Endothelial cell of umbilical vein (primary cell): ENCODE measurements at regions not wholly inside any gene's neighbourhood (a gene's known extent, or its start where the extent isn't known, plus 50 kb on each side); places are given as distances from the start of the nearest gene placed in this dataset.

Source experiments
- BruUV-seq: library from RNA; stranded (reverse); fragments of 400-500 nt; replicated peaks from 2 replicates; lab custom pipeline; 2021; lab: Mats Ljungman, UMichigan
- CTCF ChIA-PET: fragments of 300-600, 350-600 bp; sonication (Branson Sonifier 250); formaldehyde crosslinking; loops from one replicate; lab custom pipeline; 2021; ENCODE audit warnings: antibody characterized with exemption, inconsistent platforms; lab: Charles Lee
- POLR2A ChIA-PET: fragments of 300-600, 350-600 bp; sonication (Branson Sonifier 250); formaldehyde crosslinking; loops from one replicate; lab custom pipeline; 2021; ENCODE audit warnings: antibody characterized with exemption, inconsistent platforms; lab: Charles Lee
- DNase-seq: peaks from one replicate; pipeline ENCODE4 v3.0.0-alpha.2; 2011; ENCODE audit warnings: low read depth, low spot score
- FAIRE-seq: peaks from 2 replicates; lab custom pipeline; 2011; peaks lifted over from hg19 to GRCh38; lab: Jason Lieb, UNC
- H2AFZ ChIP-seq: 2 replicates; pipeline ENCODE4 v1.6.0; 2012; ENCODE audit warnings: low read depth, low read length, control low read depth, inconsistent platforms
- H3K27ac ChIP-seq: 2 replicates; pipeline ENCODE4 v1.5.1; 2011; ENCODE audit warnings: low read depth, mild to moderate bottlenecking, control low read depth, low read length, moderate library complexity; ENCODE audit not compliant: insufficient read depth
- H3K27me3 ChIP-seq, 2 experiments: 2 replicates each; pipeline versions ENCODE4 v1.6.0 to v1.6.1; 2011; ENCODE audit warnings: low read length in 2 of 2, mixed read lengths in 1 of 2; ENCODE audit not compliant: control insufficient read depth in 2 of 2, insufficient read depth in 2 of 2
- H3K36me3 ChIP-seq, 2 experiments: 2 replicates in 1 of 2; 3 replicates in 1 of 2; pipeline ENCODE4 v1.5.1; 2011; ENCODE audit warnings: low read length in 2 of 2, mild to moderate bottlenecking in 1 of 2, moderate library complexity in 1 of 2; ENCODE audit not compliant: control insufficient read depth in 2 of 2, insufficient read depth in 2 of 2; ENCODE audit errors: extremely low read depth in 1 of 2
- H3K4me1 ChIP-seq: 3 replicates; pipeline ENCODE4 v1.5.1; 2011; ENCODE audit warnings: mild to moderate bottlenecking, low read length; ENCODE audit not compliant: control insufficient read depth, insufficient read depth; ENCODE audit errors: extremely low read depth
- H3K4me2 ChIP-seq: 2 replicates; pipeline ENCODE4 v1.6.1; 2011; ENCODE audit warnings: low read length, control low read depth, mixed read lengths; ENCODE audit not compliant: insufficient read depth
- H3K4me3 ChIP-seq, 3 experiments: fragments of 200-600 bp in 1 of 3; sonication (generic), shearing (Covaris generic) in 1 of 3; replicated peaks in 1 of 3; 2 replicates each; pipeline ENCODE4 v1.5.1; 2011 to 2016; ENCODE audit warnings: control low read depth in 3 of 3, low read length in 3 of 3, mild to moderate bottlenecking in 2 of 3, inconsistent platforms in 1 of 3, low read depth in 1 of 3, moderate library complexity in 1 of 3; ENCODE audit not compliant: insufficient read depth in 1 of 3
- H3K79me2 ChIP-seq: 2 replicates; pipeline ENCODE4 v1.6.0; 2012; ENCODE audit warnings: low read length, inconsistent platforms; ENCODE audit not compliant: control insufficient read depth, insufficient read depth
- H3K9ac ChIP-seq: replicated peaks from 2 replicates; pipeline ENCODE3; 2011; ENCODE audit warnings: low read length, control low read depth; ENCODE audit not compliant: insufficient read depth; ENCODE audit errors: extremely low read depth
- H3K9me1 ChIP-seq: replicated peaks from 3 replicates; pipeline ENCODE4 v1.6.0; 2011; ENCODE audit warnings: mild to moderate bottlenecking, low read length; ENCODE audit not compliant: control insufficient read depth, insufficient read depth; ENCODE audit errors: extremely low read depth
- H3K9me3 ChIP-seq: replicated peaks from 2 replicates; pipeline ENCODE4 v1.5.1; 2012; ENCODE audit warnings: low read length, inconsistent platforms; ENCODE audit not compliant: control insufficient read depth, insufficient read depth
- H4K20me1 ChIP-seq: replicated peaks from 2 replicates; pipeline ENCODE3; 2011; ENCODE audit warnings: mild to moderate bottlenecking, low read length; ENCODE audit not compliant: control insufficient read depth, insufficient read depth; ENCODE audit errors: extremely low read depth
- CTCF ChIP-seq, 2 donors: IDR thresholded peaks; 1 replicate in 1 of 2; 2 replicates in 1 of 2; pipeline ENCODE4 v1.5.1; 2011; ENCODE audit warnings: low read length in 2 of 2, mild to moderate bottlenecking in 2 of 2, moderate library complexity in 2 of 2, control low read depth in 1 of 2, inconsistent platforms in 1 of 2, low read depth in 1 of 2; ENCODE audit not compliant: insufficient read depth in 1 of 2; ENCODE audit errors: extremely low read depth in 1 of 2
- EZH2 ChIP-seq: IDR thresholded peaks from 2 replicates; pipeline ENCODE4 v1.6.1; 2012; ENCODE audit warnings: borderline replicate concordance, low read depth, mild to moderate bottlenecking, moderate library complexity, low read length, inconsistent platforms; ENCODE audit not compliant: severe bottlenecking
- FOS ChIP-seq: IDR thresholded peaks from 2 replicates; pipeline ENCODE4 v1.6.1; 2011; ENCODE audit warnings: mild to moderate bottlenecking, low read length, moderate library complexity, borderline replicate concordance; ENCODE audit not compliant: insufficient read depth
- GATA2 ChIP-seq: IDR thresholded peaks from 2 replicates; pipeline ENCODE4 v1.7.0; 2011; ENCODE audit warnings: low read depth, mild to moderate bottlenecking, moderate library complexity, mixed read lengths, low read length; ENCODE audit not compliant: insufficient read length, insufficient read depth
- JUN ChIP-seq: IDR thresholded peaks from 2 replicates; pipeline ENCODE4 v1.6.1; 2011; ENCODE audit warnings: borderline replicate concordance, low read depth; ENCODE audit not compliant: insufficient read length, insufficient read depth
- MAX ChIP-seq: IDR thresholded peaks from 2 replicates; pipeline ENCODE4 v1.6.1; 2011; ENCODE audit not compliant: insufficient read depth, insufficient read length
- MYC ChIP-seq: IDR thresholded peaks from one replicate; pipeline ENCODE4 v1.6.1; 2011; ENCODE audit warnings: mild to moderate bottlenecking, low read depth, low read length
- POLR2A ChIP-seq: IDR thresholded peaks from 2 replicates; pipeline ENCODE4 v1.6.1; 2012; ENCODE audit warnings: low read depth, mild to moderate bottlenecking, control low read depth, low read length
- POLR2AphosphoS5 ChIP-seq: IDR thresholded peaks from 2 replicates; pipeline ENCODE4 v1.6.1; 2012; ENCODE audit warnings: low read depth, mild to moderate bottlenecking, control low read depth, low read length, moderate library complexity; ENCODE audit not compliant: insufficient read depth
- dilution Hi-C: fragments of 300-500 bp; cut with MboI; formaldehyde crosslinking; loops from one replicate; pipeline ENCODE4 v1.15.0; 2019; ENCODE audit warnings: low sequenced_read_pairs; ENCODE audit not compliant: extremely low pct_ligation_motif_present
- intact Hi-C: fragments of 100-400 bp; cut with micrococcal nuclease; formaldehyde crosslinking; loops from one replicate; pipeline ENCODE4 v1.10.0; 2022

DNA sequence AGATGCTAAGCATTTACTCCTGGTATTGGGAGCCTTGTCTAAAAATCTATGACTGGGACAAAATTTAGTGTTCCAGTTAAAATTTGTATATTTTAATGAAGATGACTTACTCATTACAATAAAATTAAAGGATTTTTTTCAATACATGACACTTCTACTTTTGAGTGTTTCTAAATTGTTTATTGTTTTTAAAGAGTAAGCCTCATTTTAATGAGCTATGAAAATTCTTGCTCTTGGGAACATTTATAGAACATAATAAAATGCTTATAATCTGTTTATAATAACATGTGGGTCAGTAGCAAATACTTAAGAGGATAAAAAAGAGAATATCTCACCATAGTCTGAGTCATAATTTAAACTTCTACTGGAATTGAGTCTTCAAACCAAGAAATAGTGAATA, 149.5 kb downstream of the PLCE1 start:
- dilution Hi-C loops (no loop called here), intact Hi-C loops (no loop called here)
- TF ChIP-seq FOS (no peak), MYC (no peak), GATA2 (no peak), JUN (no peak), EZH2 (no peak), POLR2A (no peak), POLR2AphosphoS5 (no peak), CTCF (IDR thresholded peaks at IDR 0.05; ENCODE audit: extremely low read depth in 1 of 2, insufficient read depth in 1 of 2, low read depth in 1 of 2, low read length in 2 of 2) (no peak), MAX (no peak)
- Histone ChIP-seq H4K20me1 (no peaks in the 10 kb centered on the region), H3K9me1 (no peaks in the 10 kb centered on the region), H2AFZ (no peak overlapping the region), H3K4me3 (no peak overlapping the region), H3K27me3 (no peaks in the 10 kb centered on the region), H3K4me1 (no peaks in the 10 kb centered on the region), H3K27ac (no peak overlapping the region), H3K36me3 (no peaks in the 10 kb centered on the region), H3K4me2 (no peak overlapping the region), H3K9me3 (no peaks in the 10 kb centered on the region), H3K9ac (no peak overlapping the region), H3K79me2 (no peaks in the 10 kb centered on the region)
- no peak for DNase-seq
- ChIA-PET POLR2A (no interaction called here), CTCF (no interaction called here)
- no TSS peak for BruUV-seq
- no peak for FAIRE-seq
